ENCODE measurements at regions not wholly inside any gene's neighbourhood (a gene's known extent, or its start where the extent isn't known, plus 50 kb on each side); places are given as distances from the start of the nearest gene placed in this dataset.
"Not testable (repeated sequence)": the region's sequence is repeated elsewhere in the genome, so short reads cannot be mapped to it uniquely, and the experiment has no call there.

- no peak for DNase-seq
Measured at GRCh38 chr19:28303502-28303901, 909.4 kb downstream of the UQCRFS1 start.

GRCh38 chr19:28301961-28302360 is 911.0 kb downstream of the UQCRFS1 start:
- no peak for DNase-seq

- no peak for DNase-seq
Measured at GRCh38 chr19:28301463-28301862, 911.5 kb downstream of the UQCRFS1 start.

GRCh38 chr19:28299649-28300048 is 913.3 kb downstream of the UQCRFS1 start:
- DNase-seq, result no peak

GRCh38 chr19:28297586-28298157 is 915.3 kb downstream of the UQCRFS1 start:
- no peak for DNase-seq

- DNase-seq, result no peak
Measured at GRCh38 chr19:28297036-28297435, 915.9 kb downstream of the UQCRFS1 start.

GRCh38 chr19:28296506-28296905 is 916.4 kb downstream of the UQCRFS1 start:
- no peak for DNase-seq

GRCh38 chr19:28294975-28295374 is 918.0 kb downstream of the UQCRFS1 start:
- not testable (repeated sequence) for DNase-seq

GRCh38 chr19:28294395-28294794 is 918.6 kb downstream of the UQCRFS1 start:
- no peak for DNase-seq

GRCh38 chr19:28293685-28294084 is 919.3 kb downstream of the UQCRFS1 start:
- DNase-seq, result no peak

GRCh38 chr19:28292822-28293500 is 920.0 kb downstream of the UQCRFS1 start:
- DNase-seq, result no peak

GRCh38 chr19:28291874-28292273 is 921.1 kb downstream of the UQCRFS1 start:
- no peak for DNase-seq

GRCh38 chr19:28290963-28291657 is 921.8 kb downstream of the UQCRFS1 start:
- DNase-seq, result no peak

GRCh38 chr19:28289295-28290063 is 923.5 kb downstream of the UQCRFS1 start:
- no peak for DNase-seq

- no peak for DNase-seq
Measured at GRCh38 chr19:28288572-28289264, 924.2 kb downstream of the UQCRFS1 start.

GRCh38 chr19:28285917-28286316 is 927.0 kb downstream of the UQCRFS1 start:
- no peak for DNase-seq

GRCh38 chr19:28285078-28285477 is 927.9 kb downstream of the UQCRFS1 start:
- no peak for DNase-seq

GRCh38 chr19:28284389-28284788 is 928.6 kb downstream of the UQCRFS1 start:
- DNase-seq, result no peak

GRCh38 chr19:28283592-28283991 is 929.4 kb downstream of the UQCRFS1 start:
- DNase-seq, result no peak

GRCh38 chr19:28281676-28282075 is 931.3 kb downstream of the UQCRFS1 start:
- DNase-seq, result no peak

- no peak for DNase-seq
Measured at GRCh38 chr19:28264556-28264955, 948.4 kb downstream of the UQCRFS1 start.

- DNase-seq, result no peak
Measured at GRCh38 chr19:28258829-28259228, 954.1 kb downstream of the UQCRFS1 start.

GRCh38 chr19:28257396-28257795 is 955.6 kb downstream of the UQCRFS1 start:
- DNase-seq, result no peak
